Naive B cell (primary cell): ENCODE measurements at regions not wholly inside any gene's neighbourhood (a gene's known extent, or its start where the extent isn't known, plus 50 kb on each side); places are given as distances from the start of the nearest gene placed in this dataset.
A peak's percentile ranks its signal among the peaks of the same experiment; 100 is the strongest.
"Not testable (repeated sequence)": the region's sequence is repeated elsewhere in the genome, so short reads cannot be mapped to it uniquely, and the experiment has no call there.

Source experiments
- ATAC-seq, 2 donors: fragments of 150-1000 bp; cut with Tn5 transposase; 2 replicates each; pipeline ENCODE4 v1.10.0; 2021; ENCODE audit warnings: low read depth in 2 of 2, mild to moderate bottlenecking in 2 of 2, moderate library complexity in 2 of 2
- DNase-seq: peaks from one replicate; pipeline ENCODE4 v3.0.0; 2022
- H3K27ac Mint-ChIP-seq, 6 donors: one replicate each; pipeline ENCODE4 v1.8.0; 2020 to 2022; ENCODE audit warnings: mild to moderate bottlenecking in 6 of 6, mixed read lengths in 6 of 6, moderate library complexity in 5 of 6, inconsistent platforms in 2 of 6
- H3K27me3 Mint-ChIP-seq, 3 donors: one replicate each; pipeline ENCODE4 v1.8.0; 2021 to 2022; ENCODE audit warnings: mixed read lengths in 3 of 3, mild to moderate bottlenecking in 1 of 3
- H3K36me3 Mint-ChIP-seq, 2 donors: one replicate each; pipeline ENCODE4 v1.8.0; 2020 to 2022; ENCODE audit warnings: mixed read lengths in 2 of 2, inconsistent platforms in 1 of 2, mild to moderate bottlenecking in 1 of 2
- H3K4me1 Mint-ChIP-seq, 3 donors: one replicate each; pipeline ENCODE4 v1.8.0; 2020 to 2022; ENCODE audit warnings: mixed read lengths in 3 of 3, inconsistent platforms in 1 of 3, mild to moderate bottlenecking in 1 of 3, moderate library complexity in 1 of 3
- H3K4me3 Mint-ChIP-seq, 8 donors: one replicate each; pipeline ENCODE4 v1.8.0; 2020 to 2022; ENCODE audit warnings: mild to moderate bottlenecking in 8 of 8, mixed read lengths in 8 of 8, moderate library complexity in 8 of 8, inconsistent platforms in 2 of 8
- H3K9me3 Mint-ChIP-seq, 7 donors: one replicate each; pipeline ENCODE4 v1.8.0; 2020 to 2022; ENCODE audit warnings: mixed read lengths in 7 of 7, mild to moderate bottlenecking in 5 of 7, inconsistent platforms in 2 of 7, moderate library complexity in 1 of 7

DNA sequence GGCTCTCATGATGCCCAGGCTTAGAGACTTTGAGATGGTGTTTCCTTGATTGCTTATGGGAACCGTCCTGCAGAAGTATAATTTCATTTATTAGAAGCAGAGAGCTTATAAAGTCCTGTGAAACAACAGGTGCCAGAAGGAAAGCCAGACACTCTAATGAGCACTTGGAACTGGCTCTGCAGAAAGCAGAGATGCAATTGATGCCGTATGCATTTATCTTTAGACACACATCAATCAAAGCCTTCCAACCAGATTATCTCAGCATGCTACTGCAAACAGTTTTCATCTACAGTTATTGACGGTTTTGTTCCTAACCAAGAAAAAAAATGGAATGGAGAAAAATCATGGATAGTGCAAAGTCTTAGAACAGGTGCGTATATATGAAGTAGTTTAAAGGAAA lies 371.7 kb upstream of the PRKCQ start:
- Mint-ChIP-seq H3K4me1 (no peaks in the 10 kb centered on the region), H3K9me3 (no peaks in the 10 kb centered on the region), H3K4me3 (no peak overlapping the region), H3K27ac (no peak overlapping the region), H3K36me3 (no peaks in the 10 kb centered on the region), H3K27me3 (no peaks in the 10 kb centered on the region)
- DNase-seq (no peak), ATAC-seq (no peak)

DNA sequence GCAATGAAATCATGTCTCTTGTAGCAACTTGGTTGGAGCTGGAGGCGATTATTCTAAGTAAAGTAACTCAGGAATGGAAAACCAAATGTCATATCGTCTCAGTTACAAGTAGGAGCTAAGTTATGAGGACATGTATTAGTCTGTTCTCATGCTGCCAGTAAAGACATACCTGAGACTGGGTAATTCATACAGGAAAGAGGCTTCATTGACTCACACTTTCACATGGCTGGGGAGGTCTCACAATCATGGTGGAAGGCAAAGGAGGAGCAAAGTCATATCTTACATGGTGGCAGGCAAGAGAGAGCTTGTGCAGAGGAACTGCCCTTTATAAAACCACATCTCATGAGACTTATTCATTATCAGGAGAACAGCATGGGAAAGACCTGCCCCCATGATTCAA lies 370.1 kb upstream of the PRKCQ start:
- no peaks in the 10 kb centered on the region for H3K4me1 Mint-ChIP-seq
- H3K4me3 Mint-ChIP-seq: no peak overlapping the region
- ATAC-seq (no peak), DNase-seq (no peak)
- no peaks in the 10 kb centered on the region for H3K36me3 Mint-ChIP-seq
- H3K27ac Mint-ChIP-seq: peak overlapping the region in 2 of 6 donors; percentile 7 to 44
- no peaks in the 10 kb centered on the region for H3K9me3 Mint-ChIP-seq
- H3K27me3 Mint-ChIP-seq: no peaks in the 10 kb centered on the region

DNA sequence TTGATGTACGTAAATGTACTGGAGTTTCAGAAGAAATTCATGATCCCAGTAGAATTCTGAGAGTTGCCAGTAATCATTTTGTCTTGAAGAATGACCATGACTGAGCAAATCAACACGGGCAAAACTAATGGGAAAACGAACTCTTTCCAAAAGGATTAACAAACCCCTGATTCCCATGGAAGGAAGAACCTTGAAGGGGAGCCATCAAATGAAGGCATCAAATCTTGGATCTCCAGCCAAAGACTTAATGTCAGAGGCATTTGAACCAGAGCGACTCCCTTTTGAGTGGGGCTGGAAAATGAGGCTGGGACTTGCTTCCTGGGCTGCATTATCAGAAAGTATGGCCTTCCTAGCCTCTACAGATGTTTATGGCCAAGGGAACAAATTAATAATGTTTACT lies 364.4 kb upstream of the PRKCQ start:
- ATAC-seq (no peak), DNase-seq (no peak)
- no peaks in the 10 kb centered on the region for H3K36me3 Mint-ChIP-seq
- no peak overlapping the region for H3K27ac Mint-ChIP-seq
- H3K27me3 Mint-ChIP-seq: peaks cover 0 to 17% (median 10%) of the 10 kb centered on the region in 3 donors
- peaks cover 0 to 7% (median 4%) of the 10 kb centered on the region in 3 donors for H3K4me1 Mint-ChIP-seq
- no peak overlapping the region for H3K4me3 Mint-ChIP-seq
- peaks cover 0 to 2% (median 0%) of the 10 kb centered on the region in 7 donors for H3K9me3 Mint-ChIP-seq

DNA sequence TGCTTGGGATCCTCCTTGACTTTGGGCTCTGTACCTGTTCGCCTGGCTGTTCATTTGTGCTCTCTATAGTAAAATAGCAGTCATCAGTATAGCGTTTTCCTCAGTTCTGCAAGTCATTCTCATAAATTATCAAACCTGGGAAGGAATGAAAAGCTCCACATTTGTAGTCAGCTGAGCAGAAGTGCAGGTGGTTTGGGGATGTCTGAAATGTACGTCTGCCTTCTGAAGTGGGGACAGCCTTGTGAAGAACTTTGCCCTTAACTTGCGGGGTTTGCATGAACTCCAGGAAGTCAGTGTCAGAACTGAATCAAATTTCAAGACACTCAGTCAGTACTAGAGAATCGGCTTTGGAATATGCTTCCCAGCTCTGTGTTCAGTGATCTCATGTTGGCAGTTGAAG lies 358.3 kb upstream of the PRKCQ start:
- Mint-ChIP-seq H3K4me1 (peaks cover 0 to 7% (median 4%) of the 10 kb centered on the region in 3 donors), H3K27me3 (peaks cover 8 to 24% (median 12%) of the 10 kb centered on the region in 3 donors), H3K27ac (no peak overlapping the region), H3K9me3 (peaks cover 3 to 17% (median 10%) of the 10 kb centered on the region in 7 donors), H3K4me3 (peak overlapping the region in 1 of 8 donors; percentile 7), H3K36me3 (no peaks in the 10 kb centered on the region)
- no peak for ATAC-seq
- no peak for DNase-seq

DNA sequence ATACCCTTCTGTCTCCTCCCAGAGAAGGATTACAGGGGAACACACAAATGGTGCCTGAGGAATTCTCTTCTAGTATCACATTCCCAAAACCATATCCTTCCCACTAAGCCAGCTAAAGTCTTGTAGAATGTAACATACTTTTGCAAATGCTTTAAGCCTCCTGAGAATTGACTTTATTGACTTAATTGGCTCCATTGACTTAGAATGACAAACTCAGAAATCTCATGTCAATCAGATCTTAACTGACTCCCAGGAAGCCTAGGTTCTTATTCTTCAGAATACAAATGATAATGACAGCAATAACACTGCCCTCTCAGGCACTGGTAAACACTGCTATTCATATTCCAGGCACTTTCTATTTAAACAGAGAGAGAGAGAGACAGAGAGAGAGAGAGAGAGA lies 356.9 kb upstream of the PRKCQ start:
- Mint-ChIP-seq H3K27ac (no peak overlapping the region), H3K4me3 (no peak overlapping the region), H3K9me3 (peaks cover 3 to 17% (median 10%) of the 10 kb centered on the region in 7 donors), H3K36me3 (no peaks in the 10 kb centered on the region), H3K27me3 (peaks cover 12 to 24% (median 14%) of the 10 kb centered on the region in 3 donors), H3K4me1 (peaks cover 0 to 11% (median 4%) of the 10 kb centered on the region in 3 donors)
- ATAC-seq (no peak), DNase-seq (no peak)

DNA sequence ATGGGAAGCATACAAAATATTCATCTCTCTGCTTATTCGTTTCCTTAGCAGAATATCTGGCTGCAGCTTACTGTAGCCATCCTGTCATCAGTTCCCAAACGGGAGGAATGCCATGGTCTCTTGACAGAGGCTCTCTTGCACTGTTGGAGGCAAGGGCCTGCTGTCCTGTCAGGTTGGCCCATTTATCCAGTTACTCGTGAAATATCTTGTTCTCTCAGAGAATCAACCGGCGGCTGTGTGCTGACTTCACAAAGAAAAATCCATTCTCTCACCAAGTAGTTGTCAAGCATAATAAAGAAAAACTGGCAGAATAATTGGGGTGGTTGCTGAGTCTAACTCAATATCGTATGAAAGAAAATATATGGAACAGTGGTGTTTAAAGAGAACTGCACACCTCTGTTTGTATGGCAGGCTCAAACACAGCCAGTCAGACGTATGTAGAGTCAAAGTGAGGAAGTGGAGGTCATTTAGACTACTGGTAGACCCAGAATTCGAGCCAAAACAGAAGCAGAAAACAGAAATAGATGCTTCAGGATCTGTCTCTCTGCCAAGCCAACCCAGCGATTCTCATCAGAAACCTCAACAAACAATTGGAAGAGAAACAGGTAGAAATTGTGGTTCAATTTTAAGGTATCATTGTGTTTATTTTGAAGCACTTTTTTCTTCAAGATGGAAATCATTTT lies 349.2 kb upstream of the PRKCQ start:
- H3K4me1 Mint-ChIP-seq: peaks cover 25 to 50% (median 37%) of the 10 kb centered on the region in 3 donors
- DNase-seq (no peak), ATAC-seq (no peak)
- H3K27me3 Mint-ChIP-seq: peaks cover 0 to 6% (median 3%) of the 10 kb centered on the region in 3 donors
- no peaks in the 10 kb centered on the region for H3K36me3 Mint-ChIP-seq
- H3K27ac Mint-ChIP-seq: peak overlapping the region in 2 of 6 donors; percentile 5 to 21
- peaks cover 0 to 2% (median 0%) of the 10 kb centered on the region in 7 donors for H3K9me3 Mint-ChIP-seq
- peak overlapping the region in 3 of 8 donors; percentile 34 to 68 (median 37) for H3K4me3 Mint-ChIP-seq

DNA sequence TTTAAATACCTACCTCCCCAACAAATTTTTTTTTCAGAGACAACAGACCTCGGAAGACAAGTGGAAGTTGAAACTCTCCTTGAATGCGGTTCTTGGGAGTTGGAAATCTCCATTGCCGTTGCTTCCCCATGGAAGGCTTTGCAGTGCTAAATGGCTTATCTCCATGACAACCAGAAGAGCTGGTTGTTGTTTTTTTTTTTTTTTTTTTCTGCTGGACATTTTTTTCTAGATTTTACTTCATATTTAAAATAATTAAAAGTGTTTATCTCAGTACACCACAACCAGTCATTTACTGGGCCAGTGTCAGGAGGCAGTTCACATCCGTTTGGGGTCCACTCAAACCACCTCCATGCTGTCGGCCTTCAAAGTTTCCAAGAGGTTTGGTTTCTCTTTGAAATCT lies 348.5 kb upstream of the PRKCQ start:
- Mint-ChIP-seq H3K27ac (peak overlapping the region in 3 of 6 donors; percentile 79 to 95 (median 84)), H3K4me1 (peaks cover 25 to 50% (median 37%) of the 10 kb centered on the region in 3 donors), H3K27me3 (peaks cover 0 to 6% (median 3%) of the 10 kb centered on the region in 3 donors), H3K4me3 (peak overlapping the region in 6 of 8 donors; percentile 13 to 88 (median 81)), H3K9me3 (no peaks in the 10 kb centered on the region), H3K36me3 (no peaks in the 10 kb centered on the region)
- ATAC-seq (no peak), DNase-seq (no peak)

DNA sequence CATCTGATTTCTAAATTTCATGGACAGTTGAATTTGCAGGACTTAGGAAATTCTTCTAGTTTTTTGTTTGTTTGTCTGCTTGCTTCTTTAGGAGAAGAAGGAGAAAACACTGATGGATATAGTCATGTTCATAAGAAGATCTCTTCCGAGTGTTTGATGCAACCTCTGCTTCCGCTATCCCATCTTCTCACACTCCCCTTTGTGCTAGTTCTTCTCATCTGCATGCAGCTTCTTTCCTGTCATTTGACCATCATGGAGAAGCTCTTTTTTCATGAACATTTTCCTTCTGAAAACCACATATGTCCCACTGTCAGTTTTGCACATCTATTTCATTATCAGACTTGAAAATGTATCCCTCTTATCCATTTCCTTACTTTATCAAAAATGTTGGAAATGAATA lies 346.9 kb upstream of the PRKCQ start:
- Mint-ChIP-seq H3K36me3 (no peaks in the 10 kb centered on the region), H3K4me3 (peak overlapping the region in 6 of 8 donors; percentile 0 to 88 (median 56)), H3K4me1 (peaks cover 25 to 45% (median 37%) of the 10 kb centered on the region in 3 donors), H3K27me3 (no peaks in the 10 kb centered on the region), H3K27ac (peak overlapping the region in 3 of 6 donors; percentile 2 to 92 (median 79)), H3K9me3 (no peaks in the 10 kb centered on the region)
- ATAC-seq (no peak), DNase-seq (no peak)

DNA sequence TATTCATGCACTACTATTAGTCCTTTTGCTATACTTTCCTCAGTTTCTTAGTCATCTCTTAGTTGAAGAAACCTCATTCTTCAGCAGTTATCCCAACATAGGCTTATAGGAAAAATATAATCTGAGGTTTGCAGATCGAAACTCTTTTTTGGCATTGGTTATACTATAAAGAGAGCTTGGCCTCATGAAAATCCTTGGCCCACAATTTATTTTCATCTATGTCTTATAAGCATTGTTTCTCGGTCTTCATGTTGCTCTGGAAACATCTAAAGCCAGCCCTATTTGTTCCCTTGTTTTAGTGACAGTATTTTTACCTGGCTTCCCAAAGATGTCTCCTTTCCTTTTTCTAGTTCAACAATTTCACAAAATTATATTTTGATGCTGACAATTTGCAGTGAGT lies 345.1 kb upstream of the PRKCQ start:
- Mint-ChIP-seq H3K36me3 (no peaks in the 10 kb centered on the region), H3K4me1 (peaks cover 30 to 49% (median 43%) of the 10 kb centered on the region in 3 donors), H3K4me3 (peak overlapping the region in 3 of 8 donors; percentile 23 to 44 (median 34)), H3K27me3 (peaks cover 0 to under 1% (median 0%) of the 10 kb centered on the region in 3 donors), H3K9me3 (no peaks in the 10 kb centered on the region), H3K27ac (peak overlapping the region in 1 of 6 donors; percentile 18)
- DNase-seq: no peak
- no peak for ATAC-seq

DNA sequence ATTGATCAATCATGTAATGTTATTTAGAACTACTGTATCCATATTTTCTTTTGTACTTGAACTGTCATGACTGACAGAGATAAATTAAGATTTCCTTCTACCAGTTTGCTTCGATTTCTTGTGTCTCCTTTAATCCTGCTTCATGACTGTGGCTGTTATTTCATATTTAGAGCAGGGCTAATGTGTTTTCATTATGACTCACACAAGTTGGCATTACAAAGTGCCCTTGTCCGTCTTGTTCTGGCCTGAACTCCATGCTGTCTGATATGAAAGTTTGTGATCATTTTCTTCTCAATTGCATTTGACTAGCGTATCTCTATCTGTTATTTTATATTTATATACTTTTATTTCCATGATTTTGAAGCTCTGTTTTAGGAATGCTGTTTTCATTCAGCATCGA lies 344.1 kb upstream of the PRKCQ start:
- H3K4me3 Mint-ChIP-seq: no peak overlapping the region

DNA sequence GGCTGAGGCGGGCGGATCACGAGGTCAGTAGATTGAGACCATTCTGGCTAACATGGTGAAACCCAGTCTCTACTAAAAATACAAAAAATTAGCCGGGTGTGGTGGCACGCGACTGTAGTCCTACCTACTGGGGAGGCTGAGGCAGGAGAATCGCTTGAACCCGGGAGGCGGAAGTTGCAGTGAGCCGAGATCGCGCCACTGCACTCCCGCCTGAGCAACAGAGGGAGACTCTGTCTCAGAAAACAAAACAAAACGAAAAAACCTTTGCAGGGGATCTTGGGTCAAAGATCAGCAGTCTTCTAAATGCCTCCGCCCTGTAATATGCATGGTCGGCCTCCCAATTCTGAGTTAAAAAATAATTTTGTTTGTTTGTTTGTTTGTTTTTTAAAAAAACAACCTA lies 340.9 kb upstream of the PRKCQ start:
- not testable (repeated sequence) for H3K27ac Mint-ChIP-seq, H3K36me3 Mint-ChIP-seq, ATAC-seq, DNase-seq, H3K9me3 Mint-ChIP-seq, H3K4me3 Mint-ChIP-seq
- Mint-ChIP-seq H3K27me3 (peaks cover 4 to 11% (median 9%) of the 10 kb centered on the region in 3 donors), H3K4me1 (peaks cover 16 to 36% (median 30%) of the 10 kb centered on the region in 3 donors)

More for the DNA sequence above, 344.1 kb upstream of the PRKCQ start:
- DNase-seq (no peak), ATAC-seq (no peak)
- Mint-ChIP-seq H3K4me1 (peaks cover 33 to 47% (median 41%) of the 10 kb centered on the region in 3 donors), H3K27me3 (peaks cover 0 to 4% (median 0%) of the 10 kb centered on the region in 3 donors), H3K36me3 (no peaks in the 10 kb centered on the region), H3K9me3 (no peaks in the 10 kb centered on the region), H3K27ac (no peak overlapping the region)

DNA sequence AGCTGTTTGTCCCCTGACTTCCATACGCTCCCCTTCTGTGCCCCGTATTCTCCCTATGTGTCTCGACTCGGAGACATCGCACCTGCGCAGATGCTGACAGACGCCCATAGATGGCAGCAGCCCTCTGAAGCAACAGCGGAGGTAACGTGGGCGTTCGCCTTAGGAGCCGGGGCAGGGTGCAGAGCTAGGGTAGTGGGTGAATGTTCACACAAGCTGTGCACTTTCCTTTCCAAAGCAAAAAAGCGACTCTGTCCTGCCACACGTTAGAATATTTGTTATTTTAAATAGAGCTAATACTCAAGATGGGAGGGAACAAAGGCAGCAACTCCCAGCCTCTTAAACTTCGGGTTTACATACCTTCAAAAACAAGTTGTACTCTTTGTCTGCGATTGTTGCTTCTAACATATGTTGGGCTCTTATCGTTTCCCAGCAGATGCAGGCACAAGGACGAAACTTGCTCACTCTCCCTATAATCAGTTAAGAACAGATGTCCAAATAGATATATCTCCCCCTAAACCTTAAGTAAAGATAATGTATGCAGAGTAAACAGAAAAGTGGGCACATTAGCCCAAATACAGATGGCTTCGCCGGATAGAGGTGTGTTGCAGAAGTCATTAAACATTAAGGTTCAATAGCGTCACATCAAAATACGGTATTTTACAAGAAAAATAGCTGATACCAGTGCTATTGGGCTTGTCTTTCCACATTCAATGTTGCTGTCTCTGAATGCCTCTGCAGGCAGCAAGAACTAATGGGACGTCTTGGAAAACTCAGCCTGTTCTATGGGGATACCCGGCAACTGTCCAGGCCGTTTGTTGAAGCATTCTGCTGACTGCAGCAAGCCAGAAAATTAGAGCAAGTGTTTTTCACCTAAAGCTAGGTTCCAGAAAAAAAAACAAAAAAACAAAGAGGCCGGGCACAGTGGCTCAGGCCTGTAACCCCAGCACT lies 340.3 kb upstream of the PRKCQ start:
- Mint-ChIP-seq H3K27ac (peak overlapping the region in 3 of 6 donors; percentile 5 to 70 (median 64)), H3K4me3 (no peak overlapping the region), H3K4me1 (peaks cover 10 to 30% (median 25%) of the 10 kb centered on the region in 3 donors), H3K9me3 (no peaks in the 10 kb centered on the region), H3K36me3 (no peaks in the 10 kb centered on the region), H3K27me3 (peaks cover 4 to 11% (median 9%) of the 10 kb centered on the region in 3 donors)
- ATAC-seq: peak; percentile 86 to 91
- DNase-seq: peak; percentile 63

DNA sequence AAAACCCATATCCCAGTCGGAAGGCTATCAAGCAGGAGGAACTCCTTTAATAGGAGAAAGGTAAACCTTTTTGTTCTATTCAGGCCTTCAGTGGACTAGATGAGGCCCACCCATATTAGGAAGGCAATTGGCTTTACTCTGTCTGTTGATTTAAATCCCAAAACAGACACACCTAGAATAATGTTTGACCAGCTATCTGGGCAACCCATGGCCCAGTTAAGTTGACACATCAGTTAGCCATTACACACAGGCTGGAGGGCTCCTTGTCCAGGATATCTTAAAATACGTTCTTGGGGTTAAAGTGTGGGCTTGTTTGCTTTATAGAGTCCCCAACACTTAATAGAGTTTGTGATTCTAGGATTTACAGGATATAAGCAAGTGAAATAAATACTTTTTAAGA lies 339.0 kb upstream of the PRKCQ start:
- Mint-ChIP-seq H3K4me1 (peaks cover 8 to 30% (median 25%) of the 10 kb centered on the region in 3 donors), H3K36me3 (no peaks in the 10 kb centered on the region), H3K4me3 (no peak overlapping the region), H3K27ac (no peak overlapping the region), H3K9me3 (no peaks in the 10 kb centered on the region), H3K27me3 (peaks cover 4 to 11% (median 9%) of the 10 kb centered on the region in 3 donors)
- ATAC-seq (no peak), DNase-seq (no peak)
